AG04449 (cell line): ENCODE measurements at regions not wholly inside any gene's neighbourhood (a gene's known extent, or its start where the extent isn't known, plus 50 kb on each side); places are given as distances from the start of the nearest gene placed in this dataset.

Source experiments
- CTCF ChIA-PET: fragments of 350-600 bp; formaldehyde crosslinking; extraction: SDS; loops from one replicate; lab custom pipeline; 2021; ENCODE audit warnings: antibody characterized with exemption; lab: Yijun Ruan, JAX
- POLR2A ChIA-PET: fragments of 400-600, 350-600 bp; formaldehyde crosslinking; extraction: SDS; loops from one replicate; lab custom pipeline; 2020; ENCODE audit warnings: antibody characterized with exemption, inconsistent platforms; lab: Yijun Ruan, JAX
- DNase-seq: peaks from one replicate; pipeline ENCODE4 v3.0.0-alpha.2; 2010; ENCODE audit warnings: low read depth, low spot score
- H3K4me3 ChIP-seq: 2 replicates; pipeline ENCODE4 v1.5.1; 2011; ENCODE audit warnings: low read depth, mild to moderate bottlenecking, control low read depth, low read length
- CTCF ChIP-seq: IDR thresholded peaks from one replicate; pipeline ENCODE4 v1.5.1; 2011; ENCODE audit warnings: mild to moderate bottlenecking, moderate library complexity, low read length, control low read depth, inconsistent platforms; ENCODE audit not compliant: insufficient read depth; ENCODE audit errors: missing control alignments

GRCh38 chr1:235009074-235009473 is 119.6 kb downstream of the TOMM20 start:
- DNase-seq, result no peak
- H3K4me3 ChIP-seq, result no peak overlapping the region
- CTCF ChIA-PET, result no interaction called here
- POLR2A ChIA-PET, result no interaction called here
- TF ChIP-seq CTCF, result no peak

- DNase-seq, result no peak
- ChIA-PET POLR2A (no interaction called here), CTCF (interaction anchor here (0.7 kb wide), 1 partner anchor 76 kb away, joined by 4 read pairs; no protein-coding TSS in a partner anchor)
- H3K4me3 ChIP-seq, result no peak overlapping the region
- no peak for TF ChIP-seq CTCF
Observed at GRCh38 chr1:235008239-235008638, 120.4 kb downstream of the TOMM20 start.

GRCh38 chr1:235006816-235007215 is 121.8 kb downstream of the TOMM20 start:
- ChIA-PET POLR2A (no interaction called here), CTCF (no interaction called here)
- no peak for DNase-seq
- H3K4me3 ChIP-seq, result no peak overlapping the region
- no peak for TF ChIP-seq CTCF

- CTCF ChIA-PET, result no interaction called here
- H3K4me3 ChIP-seq, result no peak overlapping the region
- POLR2A ChIA-PET, result no interaction called here
- no peak for TF ChIP-seq CTCF
- DNase-seq, result no peak
Observed at GRCh38 chr1:235006132-235006721, 122.4 kb downstream of the TOMM20 start.

- ChIA-PET POLR2A (no interaction called here), CTCF (no interaction called here)
- H3K4me3 ChIP-seq, result no peak overlapping the region
- no peak for DNase-seq
- TF ChIP-seq CTCF, result no peak
Observed at GRCh38 chr1:235004840-235005391, 123.7 kb downstream of the TOMM20 start.

GRCh38 chr1:235004276-235004675 is 124.4 kb downstream of the TOMM20 start:
- ChIA-PET CTCF (no interaction called here), POLR2A (no interaction called here)
- no peak overlapping the region for H3K4me3 ChIP-seq
- TF ChIP-seq CTCF, result no peak
- DNase-seq, result no peak
